GM12878 (cell line): ENCODE measurements at regions not wholly inside any gene's neighbourhood (a gene's known extent, or its start where the extent isn't known, plus 50 kb on each side); places are given as distances from the start of the nearest gene placed in this dataset.

Experiments
- E2F4 ChIP-seq: IDR thresholded peaks from 2 replicates; pipeline ENCODE4 v1.6.1; 2012; ENCODE audit warnings: low read depth, low read length, improper control_type of control experiment
- EZH2 ChIP-seq: IDR thresholded peaks from 2 replicates; pipeline ENCODE4 v1.6.1; 2012; ENCODE audit warnings: low read depth, mild to moderate bottlenecking, control low read depth, inconsistent platforms, low read length, borderline replicate concordance; ENCODE audit not compliant: control insufficient read depth
- KAT2A ChIP-seq: conservative IDR thresholded peaks from 2 replicates; pipeline ENCODE4 v1.6.1; 2011; ENCODE audit warnings: low read depth, low read length; ENCODE audit not compliant: control insufficient read depth
- PBX3 ChIP-seq: IDR thresholded peaks from 2 replicates; pipeline ENCODE4 v1.6.1; 2011; ENCODE audit warnings: mild to moderate bottlenecking, low read depth, low read length, moderate library complexity; ENCODE audit not compliant: insufficient replicate concordance
- POLR2A ChIP-seq: IDR thresholded peaks from 2 replicates; pipeline ENCODE4 v1.6.1; 2011; ENCODE audit warnings: low read depth, mild to moderate bottlenecking, low read length
- POLR2AphosphoS5 ChIP-seq: IDR thresholded peaks from 2 replicates; pipeline ENCODE4 v1.6.1; 2011; ENCODE audit warnings: mild to moderate bottlenecking, low read length, inconsistent platforms
- SREBF2 ChIP-seq: IDR thresholded peaks from 2 replicates; pipeline ENCODE4 v1.6.1; 2012; ENCODE audit warnings: mild to moderate bottlenecking, low read length
- TF ChIP-seq, protein P1 (sequence below), 3 experiments: IDR thresholded peaks in 2 of 3; conservative IDR thresholded peaks in 1 of 3; 2 replicates each; pipeline ENCODE4 v1.5.1; 2011; ENCODE audit warnings: low read depth in 3 of 3, low read length in 3 of 3, mild to moderate bottlenecking in 3 of 3, control low read depth in 2 of 3, moderate library complexity in 2 of 3, inconsistent platforms in 1 of 3, mixed read lengths in 1 of 3; ENCODE audit not compliant: control insufficient read depth in 2 of 3, insufficient read depth in 1 of 3; ENCODE audit errors: extremely low read depth in 1 of 3
- TF ChIP-seq, protein P2 (sequence below): fragments of 450-650 bp; formaldehyde crosslinking; IDR thresholded peaks from 2 replicates; pipeline ENCODE4 v1.4.0; 2020; ENCODE audit warnings: mild to moderate bottlenecking, moderate library complexity

DNA sequence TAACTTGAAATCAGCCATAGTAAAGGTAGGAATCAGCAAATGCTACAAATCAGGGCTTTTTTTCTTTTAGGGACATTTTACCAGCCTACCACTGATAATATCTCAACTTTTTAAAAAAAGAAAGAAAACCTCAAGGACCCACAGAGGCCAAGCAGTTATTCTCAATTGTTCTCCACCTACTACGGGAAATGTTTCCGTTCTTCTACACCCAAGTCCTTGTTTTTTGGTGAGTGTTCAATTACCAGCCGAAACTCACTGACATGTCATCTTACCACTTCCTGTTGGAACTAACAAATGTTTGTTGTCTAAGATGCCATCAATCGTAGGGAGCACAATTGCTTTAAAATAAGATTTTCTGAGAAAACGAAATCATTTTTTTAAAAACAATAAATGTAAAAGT is 50.2 kb upstream of the CDK1 start:
- no peak for TF ChIP-seq SREBF2
- no peak for TF ChIP-seq EZH2
- TF ChIP-seq, protein P1, sequence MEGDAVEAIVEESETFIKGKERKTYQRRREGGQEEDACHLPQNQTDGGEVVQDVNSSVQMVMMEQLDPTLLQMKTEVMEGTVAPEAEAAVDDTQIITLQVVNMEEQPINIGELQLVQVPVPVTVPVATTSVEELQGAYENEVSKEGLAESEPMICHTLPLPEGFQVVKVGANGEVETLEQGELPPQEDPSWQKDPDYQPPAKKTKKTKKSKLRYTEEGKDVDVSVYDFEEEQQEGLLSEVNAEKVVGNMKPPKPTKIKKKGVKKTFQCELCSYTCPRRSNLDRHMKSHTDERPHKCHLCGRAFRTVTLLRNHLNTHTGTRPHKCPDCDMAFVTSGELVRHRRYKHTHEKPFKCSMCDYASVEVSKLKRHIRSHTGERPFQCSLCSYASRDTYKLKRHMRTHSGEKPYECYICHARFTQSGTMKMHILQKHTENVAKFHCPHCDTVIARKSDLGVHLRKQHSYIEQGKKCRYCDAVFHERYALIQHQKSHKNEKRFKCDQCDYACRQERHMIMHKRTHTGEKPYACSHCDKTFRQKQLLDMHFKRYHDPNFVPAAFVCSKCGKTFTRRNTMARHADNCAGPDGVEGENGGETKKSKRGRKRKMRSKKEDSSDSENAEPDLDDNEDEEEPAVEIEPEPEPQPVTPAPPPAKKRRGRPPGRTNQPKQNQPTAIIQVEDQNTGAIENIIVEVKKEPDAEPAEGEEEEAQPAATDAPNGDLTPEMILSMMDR (IDR thresholded peaks at IDR 0.05 in 2 of 3, conservative IDR thresholded peaks at IDR 0.05 in 1 of 3; ENCODE audit: control insufficient read depth in 2 of 3, extremely low read depth in 1 of 3, insufficient read depth in 1 of 3, low read depth in 3 of 3, low read length in 3 of 3), result no peak
- no peak for TF ChIP-seq PBX3
- TF ChIP-seq KAT2A, result no peak
- TF ChIP-seq, protein P2, sequence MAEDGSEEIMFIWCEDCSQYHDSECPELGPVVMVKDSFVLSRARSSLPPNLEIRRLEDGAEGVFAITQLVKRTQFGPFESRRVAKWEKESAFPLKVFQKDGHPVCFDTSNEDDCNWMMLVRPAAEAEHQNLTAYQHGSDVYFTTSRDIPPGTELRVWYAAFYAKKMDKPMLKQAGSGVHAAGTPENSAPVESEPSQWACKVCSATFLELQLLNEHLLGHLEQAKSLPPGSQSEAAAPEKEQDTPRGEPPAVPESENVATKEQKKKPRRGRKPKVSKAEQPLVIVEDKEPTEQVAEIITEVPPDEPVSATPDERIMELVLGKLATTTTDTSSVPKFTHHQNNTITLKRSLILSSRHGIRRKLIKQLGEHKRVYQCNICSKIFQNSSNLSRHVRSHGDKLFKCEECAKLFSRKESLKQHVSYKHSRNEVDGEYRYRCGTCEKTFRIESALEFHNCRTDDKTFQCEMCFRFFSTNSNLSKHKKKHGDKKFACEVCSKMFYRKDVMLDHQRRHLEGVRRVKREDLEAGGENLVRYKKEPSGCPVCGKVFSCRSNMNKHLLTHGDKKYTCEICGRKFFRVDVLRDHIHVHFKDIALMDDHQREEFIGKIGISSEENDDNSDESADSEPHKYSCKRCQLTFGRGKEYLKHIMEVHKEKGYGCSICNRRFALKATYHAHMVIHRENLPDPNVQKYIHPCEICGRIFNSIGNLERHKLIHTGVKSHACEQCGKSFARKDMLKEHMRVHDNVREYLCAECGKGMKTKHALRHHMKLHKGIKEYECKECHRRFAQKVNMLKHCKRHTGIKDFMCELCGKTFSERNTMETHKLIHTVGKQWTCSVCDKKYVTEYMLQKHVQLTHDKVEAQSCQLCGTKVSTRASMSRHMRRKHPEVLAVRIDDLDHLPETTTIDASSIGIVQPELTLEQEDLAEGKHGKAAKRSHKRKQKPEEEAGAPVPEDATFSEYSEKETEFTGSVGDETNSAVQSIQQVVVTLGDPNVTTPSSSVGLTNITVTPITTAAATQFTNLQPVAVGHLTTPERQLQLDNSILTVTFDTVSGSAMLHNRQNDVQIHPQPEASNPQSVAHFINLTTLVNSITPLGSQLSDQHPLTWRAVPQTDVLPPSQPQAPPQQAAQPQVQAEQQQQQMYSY, result no peak
- TF ChIP-seq POLR2A, result no peak
- no peak for TF ChIP-seq E2F4
- no peak for TF ChIP-seq POLR2AphosphoS5
